Amniotic stem cell (primary cell): ENCODE measurements at regions not wholly inside any gene's neighbourhood (a gene's known extent, or its start where the extent isn't known, plus 50 kb on each side); places are given as distances from the start of the nearest gene placed in this dataset.
"Not testable (repeated sequence)": the region's sequence is repeated elsewhere in the genome, so short reads cannot be mapped to it uniquely, and the experiment has no call there.

Source experiments
- DNase-seq: peaks from one replicate; lab custom pipeline; 2025; lab: John Stamatoyannopoulos, UW

DNA sequence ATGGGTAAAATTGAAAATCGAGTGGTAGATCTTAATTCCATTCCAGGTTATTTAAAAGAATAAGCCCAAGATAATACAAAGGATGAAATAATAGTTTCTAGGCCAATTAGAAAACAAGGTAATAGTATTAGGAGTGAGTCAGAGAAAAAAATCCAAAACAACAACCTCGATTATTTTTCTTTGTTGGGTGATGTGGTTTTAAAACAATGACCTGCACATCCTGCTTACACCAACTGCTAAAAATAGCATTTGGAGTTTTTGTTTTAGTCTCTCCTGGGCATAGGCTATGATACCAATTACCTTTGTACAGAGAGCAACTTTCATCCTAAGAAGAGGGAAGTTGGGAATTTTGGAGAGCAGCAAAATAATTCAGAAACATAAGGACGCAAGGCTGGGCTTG, 101.7 kb upstream of the MYO10 start:
- no peak for DNase-seq

DNA sequence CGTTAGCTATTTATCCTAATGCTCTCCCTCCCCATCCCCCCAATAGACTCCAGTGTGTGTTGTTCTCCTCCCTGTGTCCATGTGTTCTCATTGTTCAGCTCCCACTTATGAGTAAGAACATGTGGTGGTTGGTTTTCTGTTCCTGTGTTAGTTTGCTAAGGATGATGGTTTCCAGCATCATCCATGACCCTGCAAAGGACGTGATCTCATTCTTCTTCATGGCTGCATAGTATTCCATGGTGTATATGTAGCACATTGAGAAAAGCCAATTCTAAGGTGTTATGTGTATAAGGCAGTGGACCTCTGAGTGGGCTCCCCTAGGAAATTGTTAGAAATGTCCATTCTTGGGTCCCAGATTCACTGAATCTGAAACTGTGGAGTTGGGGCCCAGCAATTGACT, 103.1 kb upstream of the MYO10 start:
- no peak for DNase-seq

DNA sequence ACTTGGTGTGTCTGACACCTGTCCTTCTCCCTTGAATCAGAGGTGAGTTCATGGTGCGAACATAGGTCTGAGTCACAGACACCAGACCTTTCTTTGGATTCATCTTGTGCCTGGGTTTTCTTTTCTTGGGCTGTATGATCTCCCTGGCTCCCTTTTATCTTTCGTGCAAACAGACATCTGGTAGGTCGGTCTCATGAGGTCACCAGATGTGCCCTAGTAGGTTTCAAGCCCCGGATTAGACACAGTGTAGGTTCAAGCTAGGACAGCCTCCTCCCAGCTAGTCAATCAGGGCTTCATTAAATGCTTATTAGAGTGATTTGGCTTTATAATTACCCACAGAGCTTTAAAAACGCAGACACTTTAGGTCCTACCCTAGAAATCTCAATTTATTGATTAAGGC, 106.0 kb upstream of the MYO10 start:
- no peak for DNase-seq

DNA sequence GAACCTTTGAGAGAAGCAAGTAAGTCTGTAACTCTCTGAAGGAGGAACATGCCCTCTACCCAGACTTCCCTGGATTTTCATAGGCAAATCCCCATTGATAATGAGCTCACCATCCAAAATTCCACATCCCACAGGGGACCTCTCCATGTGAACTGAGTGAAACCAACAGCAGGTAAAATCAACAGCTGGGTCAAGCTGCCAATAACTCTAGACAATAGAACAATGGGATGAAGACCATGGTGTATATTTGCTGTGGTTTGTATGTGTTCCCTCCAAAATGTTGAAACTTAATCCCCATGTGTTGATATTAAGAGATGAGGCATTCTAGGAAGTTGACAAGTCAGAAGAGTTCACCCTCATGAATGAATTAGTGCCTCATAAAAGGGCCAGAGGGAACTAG, 110.2 kb upstream of the MYO10 start:
- DNase-seq = no peak

DNA sequence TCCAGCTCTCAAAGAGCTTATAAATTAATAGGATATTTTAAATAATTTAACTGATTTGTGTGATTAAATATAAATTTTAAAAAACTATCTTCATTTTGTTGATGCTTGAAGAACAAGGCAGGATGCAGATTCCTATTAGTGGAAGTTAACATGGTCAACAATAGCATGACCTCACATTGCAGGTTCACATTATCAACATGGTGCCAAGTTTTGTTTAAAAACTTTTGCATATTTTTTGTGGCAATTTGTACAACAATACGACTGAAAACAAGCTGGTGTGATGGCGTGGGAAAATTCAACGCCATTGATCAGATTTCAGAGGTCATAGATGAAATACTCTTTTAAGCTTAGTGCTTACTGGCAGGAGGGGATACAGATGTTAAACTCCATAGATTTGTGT, 114.1 kb upstream of the MYO10 start:
- DNase-seq = no peak

DNA sequence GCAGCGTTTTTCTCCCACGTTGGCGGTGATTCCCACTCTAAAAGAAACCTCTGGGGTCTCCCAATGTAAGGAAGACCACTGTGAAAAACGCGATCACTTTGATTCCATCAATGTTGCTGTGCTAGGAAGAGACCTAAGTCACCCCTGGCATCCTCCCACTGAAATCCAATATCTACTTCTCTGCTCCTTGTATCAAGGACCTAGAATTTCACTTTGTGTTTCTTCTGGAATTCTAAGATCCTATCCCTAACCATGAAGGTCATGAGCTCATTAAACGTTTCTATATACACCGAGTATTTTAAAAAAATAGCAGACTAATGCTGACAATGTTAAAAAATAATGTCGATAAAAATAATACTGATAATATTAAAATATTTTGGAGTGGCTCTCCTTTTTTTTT, 118.8 kb upstream of the MYO10 start:
- no peak for DNase-seq

DNA sequence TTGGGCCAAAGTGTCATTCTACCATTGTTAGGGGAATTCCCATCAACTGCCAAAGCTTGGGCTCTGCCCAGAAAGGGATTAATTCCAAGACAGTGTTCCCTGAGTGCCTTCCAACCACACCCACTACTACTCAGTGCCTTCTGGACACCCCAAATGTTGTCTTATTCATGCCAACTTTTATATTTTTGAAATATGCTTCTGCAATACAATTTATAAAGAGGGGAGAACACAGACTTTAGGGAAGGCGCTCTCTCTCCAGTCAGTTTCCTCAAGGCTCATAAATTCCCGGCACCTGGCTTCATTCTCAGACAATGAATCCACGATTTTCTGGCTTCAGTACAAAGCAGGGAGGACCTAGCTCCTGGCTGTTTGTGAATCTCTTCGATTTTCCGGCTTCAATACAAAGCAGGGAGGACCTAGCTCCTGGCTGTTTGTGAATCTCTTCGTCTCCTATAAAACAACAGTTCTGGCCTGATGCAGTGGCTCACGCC, 120.1 kb upstream of the MYO10 start:
- no peak for DNase-seq

DNA sequence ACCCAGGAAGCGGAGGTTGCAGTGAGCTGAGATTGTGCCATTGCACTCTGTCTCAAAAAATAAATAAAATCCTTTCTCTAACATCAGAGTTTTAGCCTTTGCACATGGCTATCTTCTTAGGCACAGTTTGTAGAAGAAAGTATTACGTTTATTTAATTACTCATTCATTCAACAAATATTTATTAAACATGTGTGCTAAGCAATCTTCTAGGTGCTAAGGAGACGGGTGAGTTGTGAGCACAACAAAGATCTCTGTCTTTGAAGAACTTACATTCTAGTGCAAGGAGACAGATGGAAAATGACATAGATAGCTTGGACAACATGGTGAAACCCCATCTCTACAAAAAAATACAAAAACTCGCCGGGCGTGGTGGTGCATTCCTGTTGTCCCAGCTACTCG, 122.3 kb upstream of the MYO10 start:
- DNase-seq = no peak

DNA sequence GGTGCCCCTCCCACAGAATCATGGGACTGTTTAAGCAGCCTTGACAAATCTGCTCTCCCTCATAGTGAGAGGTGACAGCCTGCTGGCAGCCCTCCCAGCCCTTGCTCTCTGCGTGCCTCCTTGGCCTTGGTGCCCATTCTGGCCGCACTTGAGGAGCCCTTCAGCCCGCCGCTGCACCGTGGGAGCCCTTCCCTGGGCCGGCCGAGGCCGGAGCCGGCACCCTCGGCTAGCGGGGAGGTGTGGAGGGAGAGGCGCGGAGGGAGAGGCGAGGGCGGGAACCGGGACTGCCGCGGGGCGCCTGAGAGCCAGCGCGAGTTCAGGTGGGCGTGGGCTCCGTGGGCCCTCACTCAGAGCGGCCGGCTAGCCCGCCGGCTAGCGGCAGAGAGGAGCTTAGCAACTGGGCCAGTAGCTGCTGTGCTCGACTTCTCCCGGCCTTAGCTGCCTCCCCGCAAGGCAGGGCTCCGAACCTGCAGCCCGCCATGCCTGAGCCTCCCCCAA, 125.9 kb upstream of the MYO10 start:
- DNase-seq = no peak

DNA sequence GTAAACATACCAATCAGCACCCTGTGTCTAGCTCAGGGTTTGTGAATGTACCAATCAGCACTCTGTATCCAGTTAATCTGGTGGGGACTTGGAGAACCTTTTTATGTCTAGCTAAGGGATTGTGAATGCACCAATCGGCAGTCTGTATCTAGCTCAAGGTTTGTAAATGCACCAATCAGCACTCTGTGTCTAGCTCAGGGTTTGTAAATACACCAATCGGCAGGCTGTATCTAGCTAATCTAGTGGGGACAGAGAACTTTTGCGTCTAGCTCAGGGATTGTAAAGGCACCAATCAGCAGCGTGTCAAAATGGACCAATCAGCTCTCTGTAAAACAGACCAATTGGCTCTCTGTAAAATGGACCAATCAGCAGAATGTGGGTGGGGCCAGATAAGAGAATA, 126.7 kb upstream of the MYO10 start:
- not testable (repeated sequence) for DNase-seq

DNA sequence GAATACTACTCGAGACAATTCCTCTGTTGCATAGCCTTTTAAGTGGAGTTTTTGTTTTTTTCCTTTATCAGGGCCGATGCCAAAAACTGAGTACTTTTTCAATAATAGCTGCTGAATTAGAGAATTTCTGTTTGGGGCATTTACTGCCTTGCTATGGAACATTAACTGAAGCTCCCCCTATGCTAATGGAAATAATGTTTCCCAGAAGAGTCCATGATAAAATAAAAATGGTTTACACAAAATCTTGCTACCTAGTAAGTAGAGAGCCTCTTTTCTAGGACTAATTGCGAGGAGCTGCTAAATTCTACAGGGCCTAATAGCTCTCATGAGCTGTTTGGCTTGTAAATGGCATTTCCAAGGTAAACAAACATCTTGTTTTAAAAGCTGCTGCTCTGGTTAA, 128.2 kb upstream of the MYO10 start:
- no peak for DNase-seq

DNA sequence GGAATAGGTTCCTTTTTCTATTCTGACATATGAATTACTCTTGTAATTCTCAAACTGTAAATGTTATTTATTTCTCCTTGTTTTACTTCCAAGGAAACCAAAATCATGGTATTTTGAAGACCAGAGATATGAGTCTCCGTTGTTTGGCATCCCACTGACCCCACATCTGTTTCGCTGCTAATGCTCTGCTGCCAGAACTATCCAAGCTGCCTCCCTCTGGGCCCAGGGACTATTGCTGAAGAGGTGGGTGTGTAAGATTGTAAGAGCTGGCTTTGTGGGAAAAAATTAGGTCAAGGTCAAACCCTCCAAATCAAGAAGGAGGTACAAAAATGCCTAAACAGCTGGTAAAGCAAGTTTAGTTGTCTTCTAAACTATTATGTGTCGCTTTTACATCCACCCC, 129.4 kb upstream of the MYO10 start:
- DNase-seq = no peak

DNA sequence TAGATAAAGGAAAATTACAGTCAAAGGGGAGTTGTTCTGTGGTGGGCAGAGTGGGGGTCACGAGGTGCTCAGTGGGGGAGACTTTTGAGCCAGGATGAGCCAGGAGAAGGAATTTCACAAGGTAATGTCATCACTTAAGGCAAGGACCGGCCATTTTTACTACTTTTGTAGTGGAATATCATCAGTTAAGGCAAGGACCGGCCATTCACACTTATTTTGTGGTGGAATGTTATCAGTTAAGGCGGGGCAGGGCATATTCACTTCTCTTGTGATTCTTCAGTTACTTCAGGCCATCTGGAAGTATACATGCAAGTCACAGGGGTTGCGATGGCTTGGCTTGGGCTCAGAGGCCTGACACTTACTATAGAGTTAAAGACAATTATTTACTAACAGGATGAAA, 129.9 kb upstream of the MYO10 start:
- not testable (repeated sequence) for DNase-seq

DNA sequence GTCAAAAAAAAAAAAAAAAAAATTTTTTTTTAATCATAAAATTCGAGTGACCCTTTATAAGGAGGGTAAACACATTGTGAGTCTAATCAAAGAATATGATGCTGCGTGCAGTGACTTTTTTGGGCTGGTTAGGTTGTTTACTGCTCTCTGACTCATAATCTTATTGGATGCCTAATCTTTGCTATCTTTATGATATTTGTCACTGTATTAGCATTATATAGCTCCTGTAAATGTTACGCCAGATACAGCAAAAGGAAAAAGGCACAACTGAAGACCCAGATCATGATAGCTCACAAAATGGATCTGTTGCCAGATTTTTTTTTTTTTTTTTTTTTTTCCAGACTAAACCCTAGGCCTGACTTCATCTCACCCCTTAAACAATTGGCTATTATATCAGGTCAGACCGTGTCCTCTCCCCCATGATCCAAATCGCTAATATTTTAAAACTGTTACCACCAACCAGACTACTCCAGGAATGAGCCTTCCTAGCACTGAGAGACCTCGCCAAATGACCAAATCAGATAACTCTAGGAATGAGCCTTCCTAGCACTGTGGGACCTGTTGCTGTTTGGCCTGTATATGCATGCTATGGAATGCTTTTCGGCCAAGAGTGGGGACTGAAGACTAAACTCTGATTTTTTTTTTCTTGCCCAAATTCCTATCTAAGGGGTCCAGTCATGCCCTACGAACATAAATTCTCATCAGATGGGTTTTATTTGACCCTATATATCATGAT, 131.7 kb upstream of the MYO10 start:
- DNase-seq = no peak

DNA sequence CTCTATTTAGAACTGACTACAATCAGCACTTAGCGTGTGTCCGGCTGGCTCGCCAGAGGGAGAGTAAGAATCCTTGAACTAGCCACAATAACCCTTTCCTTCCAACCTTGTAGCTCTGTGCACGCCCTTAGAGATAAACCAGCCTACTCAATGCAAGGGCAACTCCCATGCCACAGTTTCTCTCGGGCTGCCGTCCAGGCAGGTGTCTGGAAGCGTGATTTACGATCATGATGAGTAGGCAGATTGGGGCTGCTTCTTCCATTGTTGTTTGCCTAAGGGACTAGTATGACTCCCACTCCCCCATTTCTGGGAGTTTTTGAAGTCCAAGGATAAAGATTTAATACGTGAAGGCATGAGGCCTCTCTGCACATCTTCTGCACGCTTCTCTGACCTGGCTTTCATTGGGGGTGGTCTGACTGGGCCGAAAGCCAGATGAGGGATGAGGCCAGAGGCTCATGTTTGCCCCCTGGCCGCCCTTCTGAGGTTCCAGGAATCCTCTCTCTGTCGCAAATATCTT, 134.0 kb upstream of the MYO10 start:
- no peak for DNase-seq

DNA sequence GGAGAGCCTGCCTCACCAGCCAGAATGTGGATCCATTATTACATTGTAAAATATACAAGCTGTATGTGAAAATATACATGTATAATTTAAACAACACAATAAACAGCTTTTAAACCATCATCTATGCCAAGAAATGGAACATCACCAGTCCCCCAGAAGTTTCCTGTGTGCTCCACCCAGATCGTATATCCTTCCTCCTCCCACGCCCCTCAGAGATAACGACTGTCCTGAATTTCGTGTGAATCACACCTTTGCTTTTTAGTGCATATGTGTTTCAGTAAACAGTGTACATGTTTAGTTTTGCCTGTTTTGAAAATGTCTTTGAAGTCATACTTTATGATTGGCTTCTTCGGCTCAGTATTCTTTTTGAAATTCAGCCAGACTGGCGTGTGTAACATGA, 134.6 kb upstream of the MYO10 start:
- DNase-seq = no peak

DNA sequence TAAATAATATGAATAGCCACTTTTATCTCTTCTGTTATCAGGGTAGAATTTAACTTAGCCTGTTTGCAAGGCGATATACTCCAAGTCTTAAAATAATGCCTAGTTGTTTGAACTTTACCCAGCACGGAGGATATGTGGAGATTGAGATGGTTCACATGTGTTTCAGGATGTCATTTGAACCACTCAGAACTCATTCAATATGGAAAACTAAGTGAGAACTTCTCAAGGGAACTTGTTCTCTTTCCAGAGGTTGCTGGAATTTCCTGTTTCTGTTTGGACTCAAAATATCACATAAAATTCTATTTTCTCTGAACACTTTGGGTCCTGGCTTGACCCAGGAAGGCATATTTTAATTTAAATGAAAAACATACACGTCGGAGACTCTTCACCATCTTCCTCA, 139.1 kb upstream of the MYO10 start:
- no peak for DNase-seq

DNA sequence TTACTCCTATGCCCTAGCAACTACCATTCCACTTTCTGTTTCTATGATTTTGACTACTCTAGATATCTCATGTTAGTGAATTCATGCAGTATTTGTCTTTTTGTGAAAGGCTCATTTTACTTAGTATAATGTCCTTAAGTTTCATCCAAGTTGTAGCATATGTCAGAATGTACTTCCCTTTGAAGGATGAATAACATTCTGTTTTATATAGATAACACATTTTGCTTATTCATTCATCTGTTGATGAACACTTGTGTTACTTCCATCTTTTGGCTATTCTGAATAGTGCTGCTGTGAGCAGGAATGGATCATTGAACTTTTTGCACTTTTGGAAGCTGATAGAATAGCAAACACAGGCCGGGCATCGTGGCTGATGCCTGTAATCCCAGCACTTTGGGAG, 140.2 kb upstream of the MYO10 start:
- DNase-seq = no peak

DNA sequence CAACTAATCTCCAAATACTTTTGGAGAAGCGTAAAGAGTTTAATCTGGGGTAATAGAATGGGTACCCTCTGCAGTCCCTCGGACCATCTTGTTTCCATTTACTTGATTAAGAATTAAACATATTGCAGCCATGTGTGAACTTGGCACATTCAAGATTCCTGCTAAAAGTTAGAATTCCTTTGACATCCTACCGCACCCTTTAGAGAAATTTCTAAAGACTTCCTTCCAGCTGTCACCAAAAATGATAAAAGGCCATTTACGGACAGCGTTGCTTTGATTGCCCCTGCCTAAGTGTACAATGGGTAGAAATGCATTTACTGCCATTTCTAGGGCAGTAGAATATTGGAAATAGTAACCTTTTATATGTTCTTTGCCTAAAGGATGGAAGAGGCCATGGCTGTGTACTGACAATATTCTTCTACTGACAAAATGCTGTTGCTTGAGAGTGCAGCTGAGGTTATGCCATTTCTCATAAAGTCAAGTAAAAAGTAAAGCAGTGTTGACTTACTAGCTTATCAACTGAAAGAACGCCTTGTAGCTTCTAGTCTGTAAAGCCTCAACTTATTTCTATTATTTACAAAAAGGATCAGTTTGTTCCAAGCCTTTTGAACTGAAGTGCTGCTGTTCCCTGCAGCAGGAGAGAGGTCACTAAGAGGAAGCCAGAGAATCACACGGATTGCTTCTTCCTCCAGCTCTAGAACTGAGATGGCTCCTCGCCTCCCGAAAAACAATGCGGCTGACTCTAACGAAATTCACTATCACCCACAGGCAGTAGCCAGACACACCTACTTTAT, 139.8 kb upstream of the BASP1 start:
- DNase-seq = no peak

DNA sequence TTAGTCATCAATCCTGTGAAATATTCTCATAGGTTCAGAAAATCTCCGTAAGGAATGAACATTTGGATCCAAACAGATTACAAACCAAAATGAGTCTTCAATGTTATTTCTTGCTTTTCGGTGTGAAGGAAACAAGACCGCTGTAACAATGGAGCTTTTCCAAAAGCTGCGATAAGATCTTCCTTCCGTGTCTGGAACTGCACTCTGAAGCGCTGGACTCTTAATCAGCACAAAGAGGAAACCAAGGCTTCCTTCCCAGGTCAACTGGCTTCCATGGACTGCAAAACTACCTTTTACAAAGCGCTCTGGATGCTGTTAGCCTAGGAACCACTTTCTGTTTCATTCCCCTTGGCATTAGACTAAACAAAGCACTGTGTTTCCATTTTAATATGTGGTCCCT, 137.9 kb upstream of the BASP1 start:
- no peak for DNase-seq

DNA sequence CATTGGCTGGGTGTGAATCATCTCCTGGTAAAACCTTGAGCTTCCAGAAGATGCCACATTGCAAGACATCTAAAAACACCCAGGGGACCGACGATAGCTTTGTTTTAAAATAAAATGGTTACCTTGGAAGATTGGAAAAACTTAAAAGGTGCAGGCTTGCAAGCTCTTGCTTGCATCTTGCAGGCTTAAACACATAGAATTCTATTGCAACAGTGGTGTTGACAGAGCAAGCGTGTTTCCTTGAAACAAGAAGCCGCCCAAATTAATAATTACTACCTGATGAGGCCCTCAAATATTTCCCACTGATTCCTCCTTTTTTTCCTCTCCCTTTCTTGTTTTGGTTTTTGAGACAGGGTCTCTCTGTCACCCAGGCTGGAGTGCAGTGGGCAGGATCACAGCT, 137.1 kb upstream of the BASP1 start:
- DNase-seq = no peak

DNA sequence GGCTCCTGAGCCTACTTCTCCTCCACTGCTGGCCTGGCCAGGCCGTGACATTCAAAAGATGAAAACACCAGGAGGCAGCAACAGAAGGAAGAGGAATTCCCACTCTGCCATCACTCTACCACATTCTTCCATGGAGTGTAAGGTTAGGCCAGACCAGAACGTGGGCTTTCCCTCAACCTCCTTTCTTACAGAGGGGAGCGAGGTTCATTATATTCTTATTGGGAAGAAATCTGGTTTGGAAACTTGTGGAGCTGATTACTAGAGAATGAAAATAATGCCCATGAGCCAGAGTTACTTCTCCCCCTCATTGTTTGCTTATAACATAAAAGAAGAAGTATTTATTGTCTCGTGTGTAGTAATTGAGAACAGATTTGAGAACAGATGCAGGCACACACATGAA, 136.3 kb upstream of the BASP1 start:
- no peak for DNase-seq

DNA sequence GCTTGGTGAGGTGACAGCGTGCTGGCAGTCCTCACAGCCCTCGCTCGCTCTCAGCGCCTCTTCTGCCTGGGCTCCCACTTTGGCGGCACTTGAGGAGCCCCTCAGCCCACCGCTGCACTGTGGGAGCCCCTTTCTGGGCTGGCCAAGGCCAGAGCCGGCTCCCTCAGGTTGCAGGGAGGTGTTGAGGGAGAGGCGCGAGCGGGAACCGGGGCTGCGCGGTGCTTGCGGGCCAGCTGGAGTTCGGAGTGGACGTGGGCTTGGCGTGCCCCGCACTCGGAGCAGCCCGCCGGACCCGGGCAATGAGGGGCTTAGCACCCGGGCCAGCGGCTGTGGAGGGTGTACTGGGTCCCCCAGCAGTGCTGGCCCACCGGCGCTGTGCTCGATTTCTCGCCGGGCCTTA, 134.2 kb upstream of the BASP1 start:
- DNase-seq = not testable (repeated sequence)
